Lung (tissue), 11 donors: ENCODE measurements at regions not wholly inside any gene's neighbourhood (a gene's known extent, or its start where the extent isn't known, plus 50 kb on each side); places are given as distances from the start of the nearest gene placed in this dataset.

Experiments
- ATAC-seq: fragments of 200-7000 bp; cut with Tn5 transposase; one replicate; pipeline ENCODE4 v1.9.1; 2020; ENCODE audit warnings: moderate number of reproducible peaks; ENCODE audit not compliant: insufficient read depth, low FRiP score
- DNase-seq, 3 donors: peaks; one replicate each; pipeline ENCODE4 v3.0.0-alpha.2; 2013 to 2017
- H3K27ac ChIP-seq, 2 donors: one replicate each; pipeline ENCODE4 v1.5.1; 2013; ENCODE audit warnings: mild to moderate bottlenecking in 2 of 2, moderate library complexity in 2 of 2, control low read depth in 1 of 2, inconsistent platforms in 1 of 2, low read depth in 1 of 2, low read length in 1 of 2
- H3K27me3 ChIP-seq, 3 donors: one replicate each; pipeline ENCODE4 v1.5.1; 2013; ENCODE audit warnings: low read length in 2 of 3; ENCODE audit not compliant: control insufficient read depth in 3 of 3, insufficient read depth in 3 of 3
- H3K36me3 ChIP-seq, 4 donors: one replicate each; pipeline ENCODE4 v1.5.1; 2013; ENCODE audit warnings: low read length in 4 of 4, mild to moderate bottlenecking in 1 of 4, moderate library complexity in 1 of 4; ENCODE audit not compliant: control insufficient read depth in 4 of 4, insufficient read depth in 4 of 4
- H3K4me1 ChIP-seq, 5 donors: one replicate each; pipeline ENCODE4 v1.5.1; 2013; ENCODE audit warnings: low read length in 5 of 5, mild to moderate bottlenecking in 2 of 5, moderate library complexity in 1 of 5; ENCODE audit not compliant: control insufficient read depth in 5 of 5, insufficient read depth in 5 of 5
- H3K4me3 ChIP-seq: one replicate; pipeline ENCODE4 v1.5.1; 2013; ENCODE audit warnings: mild to moderate bottlenecking, control low read depth, moderate library complexity
- H3K9ac ChIP-seq, 2 donors: one replicate each; pipeline ENCODE4 v1.5.1; 2013; ENCODE audit warnings: low read length in 2 of 2, control low read depth in 1 of 2; ENCODE audit not compliant: insufficient read depth in 1 of 2
- H3K9me3 ChIP-seq, 4 donors: one replicate each; pipeline ENCODE4 v1.5.1; 2013; ENCODE audit warnings: low read length in 3 of 4, mild to moderate bottlenecking in 1 of 4, moderate library complexity in 1 of 4; ENCODE audit not compliant: control insufficient read depth in 4 of 4, insufficient read depth in 3 of 4
- WGBS, 2 donors: extraction: QIAGEN DNeasy Blood & Tissue Kit; methylation state at CpG; one replicate each; pipeline ENCODE4 v1.1.7; 2013; 5-methylcytosine and 5-hydroxymethylcytosine counted together
- TF ChIP-seq, protein P1 (sequence below): IDR thresholded peaks from 2 replicates; pipeline ENCODE4 v1.5.1; 2012; ENCODE audit warnings: mild to moderate bottlenecking; ENCODE audit errors: control extremely low read depth, extremely low read depth
- donor health status: control.
- donor health status: control.
- donor health status: Bipolar disorder and iron deficiency.
- donor health status: healthy.
- donor health status: DM: yes; HTN: yes; CAD: no.

DNA sequence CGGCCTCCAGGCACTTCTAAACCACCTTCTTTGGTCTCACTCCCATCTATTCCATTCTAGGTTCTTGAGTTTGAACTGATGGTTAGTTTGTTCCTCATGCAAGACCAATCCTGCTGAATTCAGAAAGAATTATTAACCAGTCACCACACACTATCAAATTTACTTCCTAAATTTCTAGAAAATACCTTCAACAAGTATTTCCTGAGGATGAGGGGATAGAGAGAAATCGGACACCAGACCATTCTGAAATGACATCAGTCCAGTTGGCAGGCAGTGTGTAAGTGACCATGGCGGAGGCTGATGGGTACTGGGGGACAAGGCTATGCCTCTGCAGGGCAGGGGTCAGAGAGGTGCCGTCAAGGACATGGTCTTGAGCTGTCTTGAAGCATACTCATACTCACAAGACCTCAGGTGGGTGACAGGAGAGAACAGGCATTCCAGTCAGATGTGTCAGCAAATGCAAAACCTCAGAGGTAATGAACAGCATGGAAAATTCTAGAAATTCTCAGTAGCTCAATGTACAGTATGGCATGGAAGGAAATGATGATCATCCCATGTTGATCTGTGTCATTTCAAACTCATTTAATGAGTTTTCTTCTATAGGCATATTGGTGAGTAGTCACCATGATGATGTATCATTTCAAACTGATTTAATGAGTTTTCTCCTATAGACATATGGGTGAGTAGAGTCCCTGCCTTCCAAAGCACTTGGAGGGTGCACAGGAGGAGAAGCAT lies 119.6 kb downstream of the DDX1 start:
- no peak overlapping the region for H3K4me3 ChIP-seq
- H3K36me3 ChIP-seq, result no peaks in the 10 kb centered on the region
- DNase-seq (no peak), ATAC-seq (no peak)
- H3K27me3 ChIP-seq, result peaks cover 0 to 3% (median 0%) of the 10 kb centered on the region in 3 donors
- no peak overlapping the region for H3K27ac ChIP-seq
- TF ChIP-seq, protein P1, sequence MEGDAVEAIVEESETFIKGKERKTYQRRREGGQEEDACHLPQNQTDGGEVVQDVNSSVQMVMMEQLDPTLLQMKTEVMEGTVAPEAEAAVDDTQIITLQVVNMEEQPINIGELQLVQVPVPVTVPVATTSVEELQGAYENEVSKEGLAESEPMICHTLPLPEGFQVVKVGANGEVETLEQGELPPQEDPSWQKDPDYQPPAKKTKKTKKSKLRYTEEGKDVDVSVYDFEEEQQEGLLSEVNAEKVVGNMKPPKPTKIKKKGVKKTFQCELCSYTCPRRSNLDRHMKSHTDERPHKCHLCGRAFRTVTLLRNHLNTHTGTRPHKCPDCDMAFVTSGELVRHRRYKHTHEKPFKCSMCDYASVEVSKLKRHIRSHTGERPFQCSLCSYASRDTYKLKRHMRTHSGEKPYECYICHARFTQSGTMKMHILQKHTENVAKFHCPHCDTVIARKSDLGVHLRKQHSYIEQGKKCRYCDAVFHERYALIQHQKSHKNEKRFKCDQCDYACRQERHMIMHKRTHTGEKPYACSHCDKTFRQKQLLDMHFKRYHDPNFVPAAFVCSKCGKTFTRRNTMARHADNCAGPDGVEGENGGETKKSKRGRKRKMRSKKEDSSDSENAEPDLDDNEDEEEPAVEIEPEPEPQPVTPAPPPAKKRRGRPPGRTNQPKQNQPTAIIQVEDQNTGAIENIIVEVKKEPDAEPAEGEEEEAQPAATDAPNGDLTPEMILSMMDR, result no peak
- H3K4me1 ChIP-seq, result peaks cover 0 to 13% (median 0%) of the 10 kb centered on the region in 5 donors
- 89 to 92% methylated on average over 4 of the region's 4 CpGs for WGBS, 2 donors
- no peaks in the 10 kb centered on the region for H3K9me3 ChIP-seq
- H3K9ac ChIP-seq, result no peak overlapping the region

DNA sequence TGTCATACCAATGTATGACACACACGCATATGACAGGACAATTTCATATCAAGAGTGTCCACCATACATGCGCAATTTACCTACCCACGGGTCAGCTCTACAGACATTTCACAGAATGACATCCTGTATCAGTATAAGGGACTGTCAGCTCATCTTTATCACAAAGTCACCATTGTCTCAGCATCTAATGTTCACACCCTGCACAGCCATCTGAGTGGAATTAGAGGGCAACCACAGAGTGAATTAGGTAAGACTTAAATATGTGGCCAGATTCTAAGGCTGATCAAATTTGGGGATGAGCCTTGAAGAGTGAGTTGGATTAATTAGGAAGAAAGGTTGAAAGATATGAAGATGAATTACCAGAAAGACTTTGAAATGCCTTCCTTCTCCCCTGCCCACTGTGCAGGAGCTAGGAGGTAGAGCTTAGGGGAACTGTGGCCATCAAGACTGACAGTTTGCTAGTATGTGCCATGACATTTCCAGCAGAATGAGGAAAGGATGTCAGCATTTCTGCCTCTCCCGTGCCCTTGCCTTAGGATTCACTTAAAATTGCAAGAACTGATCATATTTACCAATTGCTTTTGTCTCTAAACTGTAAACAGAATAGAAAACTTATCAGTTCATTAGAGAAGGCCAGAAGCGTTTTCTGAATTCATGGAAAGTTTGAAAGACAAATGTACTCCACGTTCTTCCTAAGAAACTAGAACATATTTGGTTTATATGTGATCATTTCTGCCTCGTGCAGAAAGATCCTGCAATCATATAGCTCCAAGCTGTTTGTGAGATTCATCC lies 121.1 kb downstream of the DDX1 start:
- H3K4me1 ChIP-seq, result peaks cover 0 to 13% (median 0%) of the 10 kb centered on the region in 5 donors
- no peak overlapping the region for H3K9ac ChIP-seq
- TF ChIP-seq, protein P1, result no peak
- H3K9me3 ChIP-seq, result no peaks in the 10 kb centered on the region
- no peak overlapping the region for H3K27ac ChIP-seq
- H3K27me3 ChIP-seq, result peaks cover 0 to 3% (median 0%) of the 10 kb centered on the region in 3 donors
- WGBS, 2 donors, result 87 to 92% methylated on average over 7 of the region's 7 CpGs
- no peaks in the 10 kb centered on the region for H3K36me3 ChIP-seq
- no peak for ATAC-seq
- H3K4me3 ChIP-seq, result no peak overlapping the region
- DNase-seq, result no peak

DNA sequence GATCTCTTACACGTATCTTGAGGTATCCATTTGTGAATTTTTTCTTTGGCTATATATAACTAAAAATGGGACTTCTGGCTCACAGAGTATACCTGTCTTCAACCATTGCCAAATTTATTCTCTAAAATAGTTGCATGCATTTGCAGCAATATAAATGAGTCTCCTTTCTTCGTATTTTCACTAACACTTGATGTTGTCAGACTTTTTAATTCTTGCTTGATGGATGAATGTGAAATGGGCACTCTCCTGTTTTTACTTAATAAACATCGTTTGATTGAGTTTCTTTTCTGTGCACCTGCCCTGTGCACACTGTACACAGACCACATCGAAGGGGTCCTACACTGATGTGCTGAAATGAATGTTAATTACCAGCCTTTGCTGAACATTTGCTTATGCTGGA lies 121.8 kb downstream of the DDX1 start:
- 89 to 92% methylated on average over 4 of the region's 4 CpGs for WGBS, 2 donors
- H3K9me3 ChIP-seq, result no peaks in the 10 kb centered on the region
- no peak for DNase-seq
- H3K4me1 ChIP-seq, result peaks cover 0 to 13% (median 0%) of the 10 kb centered on the region in 5 donors
- H3K27ac ChIP-seq, result no peak overlapping the region
- no peak overlapping the region for H3K4me3 ChIP-seq
- no peak for ATAC-seq
- H3K27me3 ChIP-seq, result peaks cover 0 to 3% (median 0%) of the 10 kb centered on the region in 3 donors
- no peak overlapping the region for H3K9ac ChIP-seq
- no peaks in the 10 kb centered on the region for H3K36me3 ChIP-seq
- TF ChIP-seq, protein P1, result no peak
